VCaP (cell line): ENCODE measurements at regions not wholly inside any gene's neighbourhood (a gene's known extent, or its start where the extent isn't known, plus 50 kb on each side); places are given as distances from the start of the nearest gene placed in this dataset.

Experiments
- H3K27ac ChIP-seq: fragments of 450-650 bp; 2 replicates; pipeline ENCODE4 v1.5.1; 2017
- TF ChIP-seq, protein P1 (sequence below): fragments of 450-650 bp; conservative IDR thresholded peaks from 2 replicates; pipeline ENCODE4 v1.5.1; 2017; ENCODE audit warnings: mild to moderate bottlenecking, moderate library complexity

DNA sequence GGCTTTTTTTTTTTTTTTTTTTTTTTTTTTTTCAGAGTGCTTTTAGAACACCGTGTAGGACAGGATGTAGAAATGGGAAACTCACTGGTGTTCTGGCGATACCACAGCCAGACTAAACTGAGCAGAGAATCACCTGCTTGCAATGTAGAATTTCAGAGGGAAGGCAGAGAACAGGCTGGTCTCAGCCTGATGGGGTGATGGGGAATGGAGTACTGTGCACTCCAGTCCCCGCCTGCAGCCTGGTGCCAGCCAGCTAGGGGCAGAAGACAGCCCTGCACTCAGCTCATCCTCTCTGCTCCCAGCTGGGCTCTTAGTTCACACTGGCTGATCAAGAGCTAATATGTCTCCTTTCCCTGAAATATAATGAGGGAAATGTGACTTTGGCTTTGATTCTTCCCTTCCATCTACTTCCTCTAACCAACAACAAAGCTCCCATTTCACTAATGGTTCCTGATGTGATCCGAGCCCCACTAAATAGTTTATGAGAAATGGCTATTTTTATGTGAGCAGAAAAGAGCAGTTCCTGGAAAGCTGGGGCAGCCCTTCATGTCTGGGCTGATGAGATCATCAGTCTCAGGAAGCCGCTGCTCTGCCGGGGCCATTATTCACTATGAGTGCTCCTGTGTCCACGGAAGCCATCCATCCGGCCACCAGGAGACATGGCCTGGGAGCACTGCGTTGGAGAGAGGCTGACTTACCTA is 209.7 kb downstream of the GADD45G start:
- TF ChIP-seq, protein P1, sequence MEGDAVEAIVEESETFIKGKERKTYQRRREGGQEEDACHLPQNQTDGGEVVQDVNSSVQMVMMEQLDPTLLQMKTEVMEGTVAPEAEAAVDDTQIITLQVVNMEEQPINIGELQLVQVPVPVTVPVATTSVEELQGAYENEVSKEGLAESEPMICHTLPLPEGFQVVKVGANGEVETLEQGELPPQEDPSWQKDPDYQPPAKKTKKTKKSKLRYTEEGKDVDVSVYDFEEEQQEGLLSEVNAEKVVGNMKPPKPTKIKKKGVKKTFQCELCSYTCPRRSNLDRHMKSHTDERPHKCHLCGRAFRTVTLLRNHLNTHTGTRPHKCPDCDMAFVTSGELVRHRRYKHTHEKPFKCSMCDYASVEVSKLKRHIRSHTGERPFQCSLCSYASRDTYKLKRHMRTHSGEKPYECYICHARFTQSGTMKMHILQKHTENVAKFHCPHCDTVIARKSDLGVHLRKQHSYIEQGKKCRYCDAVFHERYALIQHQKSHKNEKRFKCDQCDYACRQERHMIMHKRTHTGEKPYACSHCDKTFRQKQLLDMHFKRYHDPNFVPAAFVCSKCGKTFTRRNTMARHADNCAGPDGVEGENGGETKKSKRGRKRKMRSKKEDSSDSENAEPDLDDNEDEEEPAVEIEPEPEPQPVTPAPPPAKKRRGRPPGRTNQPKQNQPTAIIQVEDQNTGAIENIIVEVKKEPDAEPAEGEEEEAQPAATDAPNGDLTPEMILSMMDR = no peak
- no peak overlapping the region for H3K27ac ChIP-seq

DNA sequence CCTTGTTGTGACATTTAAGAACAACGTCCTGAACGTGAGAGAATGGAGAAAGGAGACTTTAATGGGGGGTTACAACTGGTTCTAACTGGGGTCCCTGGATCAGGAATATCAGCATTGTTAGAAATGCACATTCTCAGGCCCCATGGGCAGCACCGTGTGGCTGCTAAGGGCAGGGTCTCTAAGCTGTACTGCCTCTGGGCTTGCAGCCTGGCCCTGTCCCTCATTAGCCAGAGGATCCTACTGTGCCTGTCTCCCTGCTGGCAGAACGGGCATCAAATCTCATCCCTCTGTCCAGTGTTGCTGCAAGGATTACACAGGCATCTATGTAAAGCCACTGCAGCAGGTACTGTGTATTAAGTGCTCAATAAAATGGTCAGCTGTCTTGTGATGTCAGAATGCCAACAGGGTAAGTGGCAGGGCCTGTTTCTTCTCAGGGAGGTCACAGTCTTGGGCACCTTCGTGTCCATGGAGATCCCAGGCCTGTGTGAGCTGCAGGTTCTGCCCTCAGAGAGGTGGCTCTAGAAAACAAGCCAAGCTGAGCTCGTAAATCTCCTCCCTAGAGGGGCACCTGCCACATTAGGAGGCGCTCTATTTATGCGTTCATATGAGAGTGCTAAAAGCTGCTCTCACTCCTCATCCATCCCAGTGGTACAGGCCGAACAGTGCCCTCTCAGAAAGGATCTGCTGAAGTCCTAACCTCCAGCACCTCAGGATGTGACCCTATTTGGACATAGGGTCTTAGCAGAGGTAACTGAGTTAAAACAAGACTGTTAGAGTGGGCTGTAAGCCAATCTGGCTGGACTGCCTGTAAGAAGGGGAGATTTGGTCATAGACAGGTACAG is 210.5 kb downstream of the GADD45G start:
- TF ChIP-seq, protein P1 = no peak
- H3K27ac ChIP-seq = no peak overlapping the region

DNA sequence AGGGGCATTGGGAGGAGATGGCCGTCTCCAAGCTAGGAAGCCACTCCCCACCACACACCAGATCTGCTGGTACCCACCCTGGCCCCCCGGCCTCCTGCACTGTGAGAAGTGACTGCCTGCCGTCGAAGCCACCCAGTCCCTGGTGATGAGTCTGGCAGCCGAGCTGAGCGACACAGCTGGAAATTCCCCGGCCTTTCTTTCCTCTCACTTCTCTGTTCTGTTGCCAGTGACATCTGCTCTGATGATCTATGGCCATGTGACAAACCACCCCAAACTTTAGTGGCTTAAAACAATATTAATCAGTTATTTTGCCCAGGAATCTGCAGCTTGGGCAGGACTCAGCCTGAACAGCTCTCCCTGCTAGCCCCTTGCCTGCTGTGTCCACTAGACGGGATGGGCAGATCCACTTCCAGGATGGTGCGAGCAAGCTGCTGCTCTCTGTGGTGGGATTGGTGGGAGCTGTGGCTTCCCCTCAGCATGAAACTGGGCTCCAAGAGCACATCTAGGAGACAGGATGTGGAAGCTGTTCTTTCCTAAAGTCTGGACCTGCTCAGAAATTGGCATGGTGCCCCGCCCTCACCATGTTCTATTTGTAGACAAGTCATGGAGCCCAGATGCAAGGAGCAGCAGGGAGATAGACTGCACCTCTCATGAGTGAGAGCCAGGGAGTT is 211.2 kb downstream of the GADD45G start:
- TF ChIP-seq, protein P1 = no peak
- H3K27ac ChIP-seq = no peak overlapping the region

DNA sequence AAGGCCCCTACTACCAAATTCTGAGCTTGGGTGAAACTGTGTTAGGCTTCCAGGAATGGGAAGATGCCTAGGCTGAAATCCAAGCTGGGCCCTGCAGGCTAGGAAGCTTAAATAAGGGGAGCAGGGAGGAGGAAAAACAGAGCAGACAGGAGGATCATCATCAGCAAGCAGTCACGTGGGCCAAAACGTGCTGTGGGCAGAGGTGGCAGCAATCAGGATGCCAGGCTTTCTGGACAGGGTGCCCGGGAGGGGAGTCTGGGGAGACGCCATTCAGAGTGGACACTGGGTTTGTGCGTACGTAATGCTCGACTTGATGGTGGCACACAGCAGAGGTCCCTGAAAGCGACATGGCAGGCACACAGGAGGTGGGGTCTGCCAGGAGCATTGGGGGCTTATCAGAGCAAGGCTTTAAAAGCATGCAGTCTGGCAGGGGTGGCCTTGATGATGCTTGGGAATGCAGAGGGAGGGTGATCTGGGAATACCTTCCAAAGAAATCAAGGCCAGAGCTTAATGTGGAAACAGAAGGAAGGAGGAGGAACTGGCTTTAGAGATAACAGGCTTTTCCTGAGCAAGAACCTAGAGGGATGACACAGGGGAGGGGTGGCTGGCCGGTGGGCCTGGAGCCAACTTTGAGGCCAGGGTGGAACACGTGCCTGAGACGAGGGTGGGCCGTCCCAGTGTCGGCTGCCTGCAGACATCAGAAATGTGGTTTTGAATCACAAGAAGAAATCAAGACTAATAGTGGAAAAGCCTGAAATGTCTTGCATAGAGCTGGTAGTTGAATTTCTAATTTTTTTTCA is 212.5 kb downstream of the GADD45G start:
- H3K27ac ChIP-seq = no peak overlapping the region
- TF ChIP-seq, protein P1 = no peak

DNA sequence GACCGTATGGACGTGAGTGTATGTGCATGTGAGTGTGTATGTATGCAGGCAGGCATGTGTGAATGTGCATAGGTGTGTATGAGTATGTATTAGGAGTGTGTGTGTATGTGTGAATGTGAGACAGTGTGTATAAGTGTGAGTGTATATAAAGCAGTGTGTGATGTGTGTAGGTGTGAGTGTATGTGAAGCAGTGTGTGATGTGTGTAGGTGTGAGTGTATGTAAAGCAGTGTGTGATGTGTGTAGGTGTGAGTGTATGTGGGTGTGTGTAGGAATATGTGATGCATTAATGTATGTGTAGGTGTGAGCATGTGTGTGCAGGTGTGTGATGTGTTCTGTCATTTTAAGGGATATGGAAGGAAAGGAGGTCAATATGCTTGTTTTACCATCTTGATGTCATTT is 215.5 kb downstream of the GADD45G start:
- TF ChIP-seq, protein P1 = no peak
- H3K27ac ChIP-seq = no peak overlapping the region

DNA sequence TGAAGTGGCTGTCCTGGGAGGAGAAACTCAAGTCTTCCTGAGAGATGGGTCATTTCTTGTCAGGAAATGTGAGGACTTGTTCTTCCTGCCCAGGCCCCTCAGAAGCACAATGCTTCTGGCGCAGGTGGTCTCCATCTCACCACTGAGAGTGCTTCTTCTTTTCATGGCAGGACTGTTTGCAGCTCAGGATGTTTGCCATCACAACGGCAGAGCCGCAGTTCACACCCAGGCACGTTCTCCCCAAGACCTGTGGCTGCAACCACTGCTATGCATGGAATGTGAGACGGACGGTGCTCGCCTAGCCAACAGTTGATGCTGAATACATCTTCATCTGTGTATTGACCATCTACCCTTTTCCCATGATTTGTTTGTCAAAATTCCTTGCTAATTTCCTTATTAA is 216.3 kb downstream of the GADD45G start:
- TF ChIP-seq, protein P1 = no peak
- H3K27ac ChIP-seq = no peak overlapping the region
